ENCODE measurements at regions not wholly inside any gene's neighbourhood (a gene's known extent, or its start where the extent isn't known, plus 50 kb on each side); places are given as distances from the start of the nearest gene placed in this dataset.

DNA sequence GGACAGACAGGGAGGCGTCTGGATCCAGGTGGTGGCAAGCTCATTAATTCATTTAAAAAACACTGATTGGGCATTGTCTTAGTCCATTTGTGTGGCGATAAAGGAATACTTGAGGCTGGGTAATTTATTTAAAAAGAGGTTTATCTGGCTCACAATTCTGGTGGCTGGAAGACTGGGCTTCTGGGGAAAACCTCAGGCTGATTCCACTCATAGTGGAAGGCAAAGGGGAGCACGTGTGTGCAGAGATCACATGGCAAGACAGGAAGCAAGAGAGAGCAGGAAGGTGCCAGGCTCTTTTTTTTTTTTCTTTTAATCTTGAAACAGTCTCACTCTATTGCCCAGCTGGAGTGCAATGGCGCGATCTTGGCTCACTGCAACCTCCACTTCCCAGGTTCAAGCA is 100.2 kb upstream of the METTL14 start (continued):
- TF ChIP-seq, protein P1, sequence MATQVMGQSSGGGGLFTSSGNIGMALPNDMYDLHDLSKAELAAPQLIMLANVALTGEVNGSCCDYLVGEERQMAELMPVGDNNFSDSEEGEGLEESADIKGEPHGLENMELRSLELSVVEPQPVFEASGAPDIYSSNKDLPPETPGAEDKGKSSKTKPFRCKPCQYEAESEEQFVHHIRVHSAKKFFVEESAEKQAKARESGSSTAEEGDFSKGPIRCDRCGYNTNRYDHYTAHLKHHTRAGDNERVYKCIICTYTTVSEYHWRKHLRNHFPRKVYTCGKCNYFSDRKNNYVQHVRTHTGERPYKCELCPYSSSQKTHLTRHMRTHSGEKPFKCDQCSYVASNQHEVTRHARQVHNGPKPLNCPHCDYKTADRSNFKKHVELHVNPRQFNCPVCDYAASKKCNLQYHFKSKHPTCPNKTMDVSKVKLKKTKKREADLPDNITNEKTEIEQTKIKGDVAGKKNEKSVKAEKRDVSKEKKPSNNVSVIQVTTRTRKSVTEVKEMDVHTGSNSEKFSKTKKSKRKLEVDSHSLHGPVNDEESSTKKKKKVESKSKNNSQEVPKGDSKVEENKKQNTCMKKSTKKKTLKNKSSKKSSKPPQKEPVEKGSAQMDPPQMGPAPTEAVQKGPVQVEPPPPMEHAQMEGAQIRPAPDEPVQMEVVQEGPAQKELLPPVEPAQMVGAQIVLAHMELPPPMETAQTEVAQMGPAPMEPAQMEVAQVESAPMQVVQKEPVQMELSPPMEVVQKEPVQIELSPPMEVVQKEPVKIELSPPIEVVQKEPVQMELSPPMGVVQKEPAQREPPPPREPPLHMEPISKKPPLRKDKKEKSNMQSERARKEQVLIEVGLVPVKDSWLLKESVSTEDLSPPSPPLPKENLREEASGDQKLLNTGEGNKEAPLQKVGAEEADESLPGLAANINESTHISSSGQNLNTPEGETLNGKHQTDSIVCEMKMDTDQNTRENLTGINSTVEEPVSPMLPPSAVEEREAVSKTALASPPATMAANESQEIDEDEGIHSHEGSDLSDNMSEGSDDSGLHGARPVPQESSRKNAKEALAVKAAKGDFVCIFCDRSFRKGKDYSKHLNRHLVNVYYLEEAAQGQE (IDR thresholded peaks at IDR 0.05; ENCODE audit: low read depth), result no peak
- no peak for TF ChIP-seq FOSL1 (IDR thresholded peaks at IDR 0.05; ENCODE audit: low read depth)

DNA sequence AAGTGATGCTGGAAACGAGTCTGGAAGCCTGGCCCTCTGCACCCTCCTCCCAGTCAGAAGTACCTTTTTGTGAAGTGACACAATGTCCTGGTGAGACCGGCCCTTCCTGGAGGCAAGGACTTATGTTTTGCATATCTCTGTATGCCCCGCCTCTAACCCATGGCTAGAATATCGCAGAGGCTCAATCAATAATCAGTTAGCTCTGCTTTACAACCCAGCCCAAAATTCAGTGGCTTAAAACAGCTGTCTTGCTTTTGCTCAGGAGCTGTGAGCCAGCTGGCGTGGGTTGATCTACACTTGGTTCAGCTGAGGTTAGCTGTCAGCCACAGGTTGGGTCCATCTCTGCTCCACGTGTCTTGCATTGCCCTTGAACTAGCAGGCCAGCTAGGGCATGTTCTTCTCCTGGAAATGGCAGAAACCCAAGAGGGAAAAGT is 98.8 kb upstream of the METTL14 start:
- Histone ChIP-seq H3K9me2 (ENCODE audit: insufficient read depth) (no peaks in the 10 kb centered on the region), H3K9ac (ENCODE audit: low read length) (no peak overlapping the region), H3K36me3 (ENCODE audit: control insufficient read depth in 1 of 2, insufficient read depth in 2 of 2, low read length in 2 of 2) (no peaks in the 10 kb centered on the region), H3K79me2 (ENCODE audit: insufficient read depth, low read length) (no peaks in the 10 kb centered on the region), H3K27me3 (ENCODE audit: insufficient read depth, low read length) (no peaks in the 10 kb centered on the region), H3K4me2 (ENCODE audit: low read length) (no peak overlapping the region), H2AFZ (ENCODE audit: low read depth, low read length, poor library complexity, severe bottlenecking) (no peak overlapping the region), H3K4me3 (replicated peaks in 1 of 2; ENCODE audit: low read depth in 1 of 2, low read length in 2 of 2) (no peak overlapping the region), H4K20me1 (ENCODE audit: insufficient read depth) (no peaks in the 10 kb centered on the region), H3K4me1 (ENCODE audit: control insufficient read depth in 1 of 2, insufficient read depth in 2 of 2, low read length in 2 of 2) (peaks cover 3 to 6% of the 10 kb centered on the region in 2 experiments; a peak in 3 of 4 replicates), H3K27ac (ENCODE audit: low read depth, low read length) (no peak overlapping the region), H3K9me3 (ENCODE audit: control insufficient read depth in 1 of 2, insufficient read depth in 1 of 2, low read depth in 1 of 2, low read length in 2 of 2) (no peaks in the 10 kb centered on the region)
- RAD21 ChIA-PET (ENCODE audit: low non-redundant PET in 1 of 2, low total read pairs in 2 of 2, uncharacterized antibody in 2 of 2, unreplicated experiment in 2 of 2), result no interaction called here
- POLR2A ChIA-PET, result no interaction called here
- ATAC-seq, result no peak; the same call in 1 of the 2 replicates
- intact Hi-C loops (cut with micrococcal nuclease), result no loop called here
- BruUV-seq (replicated peaks), result no TSS peak
- DNase-seq (ENCODE audit: low read depth, low spot score), result no peak
- TF ChIP-seq RAD21 (IDR thresholded peaks at IDR 0.05; ENCODE audit: low read depth), result no peak
- no peak for TF ChIP-seq ZNF274 (IDR thresholded peaks at IDR 0.05; ENCODE audit: low read depth, low read length)
- CTCF ChIA-PET, result no interaction called here
